Right lobe of liver (tissue), 4 donors: ENCODE measurements at regions not wholly inside any gene's neighbourhood (a gene's known extent, or its start where the extent isn't known, plus 50 kb on each side); places are given as distances from the start of the nearest gene placed in this dataset.

Source experiments
- POLR2A ChIP-seq: fragments of 450-650 bp; IDR thresholded peaks from one replicate; pipeline ENCODE4 v1.6.1; 2017; ENCODE audit warnings: antibody characterized with exemption, mild to moderate bottlenecking
- TF ChIP-seq, protein P1 (sequence below), 4 donors: fragments of 200-600 bp in 3 of 4; fragments of 450-650 bp in 1 of 4; IDR thresholded peaks; one replicate each; pipeline versions ENCODE4 v1.5.1 to v1.8.0; 2016 to 2022; ENCODE audit warnings: antibody characterized with exemption in 4 of 4, mild to moderate bottlenecking in 2 of 4
- donor health status: DM: no; HTN: no; CAD: no.
- donor health status: DM: no; HTN: no; CAD: no.
- donor health status: DM: no; HTN: yes; CAD: no.

DNA sequence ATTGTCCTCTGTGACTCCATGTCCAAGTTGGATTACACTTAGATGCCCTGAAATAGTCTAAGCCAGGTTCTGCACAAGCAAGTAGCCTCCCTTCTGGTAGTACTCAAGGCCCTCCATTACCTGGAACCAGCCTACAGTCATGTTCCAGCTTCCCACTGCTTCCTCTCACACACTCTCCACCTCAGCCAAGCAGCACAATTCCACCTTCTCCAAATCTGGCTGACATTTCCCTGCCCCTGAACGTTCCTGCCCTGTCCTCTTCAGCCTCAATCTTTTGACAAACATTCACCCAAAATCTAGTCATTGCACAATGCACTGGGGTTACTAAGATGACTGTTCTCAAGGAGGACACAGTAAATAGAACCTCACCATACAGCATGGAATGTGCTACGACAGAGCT lies 95.3 kb upstream of the KLHL29 start:
- TF ChIP-seq, protein P1, sequence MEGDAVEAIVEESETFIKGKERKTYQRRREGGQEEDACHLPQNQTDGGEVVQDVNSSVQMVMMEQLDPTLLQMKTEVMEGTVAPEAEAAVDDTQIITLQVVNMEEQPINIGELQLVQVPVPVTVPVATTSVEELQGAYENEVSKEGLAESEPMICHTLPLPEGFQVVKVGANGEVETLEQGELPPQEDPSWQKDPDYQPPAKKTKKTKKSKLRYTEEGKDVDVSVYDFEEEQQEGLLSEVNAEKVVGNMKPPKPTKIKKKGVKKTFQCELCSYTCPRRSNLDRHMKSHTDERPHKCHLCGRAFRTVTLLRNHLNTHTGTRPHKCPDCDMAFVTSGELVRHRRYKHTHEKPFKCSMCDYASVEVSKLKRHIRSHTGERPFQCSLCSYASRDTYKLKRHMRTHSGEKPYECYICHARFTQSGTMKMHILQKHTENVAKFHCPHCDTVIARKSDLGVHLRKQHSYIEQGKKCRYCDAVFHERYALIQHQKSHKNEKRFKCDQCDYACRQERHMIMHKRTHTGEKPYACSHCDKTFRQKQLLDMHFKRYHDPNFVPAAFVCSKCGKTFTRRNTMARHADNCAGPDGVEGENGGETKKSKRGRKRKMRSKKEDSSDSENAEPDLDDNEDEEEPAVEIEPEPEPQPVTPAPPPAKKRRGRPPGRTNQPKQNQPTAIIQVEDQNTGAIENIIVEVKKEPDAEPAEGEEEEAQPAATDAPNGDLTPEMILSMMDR (IDR thresholded peaks at IDR 0.05): no peak
- TF ChIP-seq POLR2A: no peak
